ENCODE measurements at regions not wholly inside any gene's neighbourhood (a gene's known extent, or its start where the extent isn't known, plus 50 kb on each side); places are given as distances from the start of the nearest gene placed in this dataset.

DNA sequence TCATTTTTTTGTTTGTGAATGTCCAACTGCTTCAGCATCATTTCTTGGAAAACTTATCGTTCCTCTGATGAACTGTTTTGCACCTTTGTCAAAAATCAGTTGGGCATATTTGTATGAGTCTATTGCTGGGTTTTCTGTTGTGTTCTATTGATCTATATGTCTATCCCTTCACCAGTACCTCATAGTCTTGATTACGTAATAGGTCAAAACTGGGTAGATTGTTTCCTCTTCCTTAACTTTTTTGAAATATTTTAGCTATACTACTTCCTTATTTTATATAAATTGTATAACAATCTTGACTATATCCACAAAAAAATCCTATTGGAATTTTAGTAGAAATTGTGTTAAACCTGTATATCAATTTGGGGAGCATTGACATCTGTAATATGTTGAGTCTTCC lies 104.1 kb upstream of the PALS2 start:
- TF ChIP-seq REST (IDR thresholded peaks at IDR 0.05; ENCODE audit: insufficient replicate concordance, low read depth) (no peak), GABPA (IDR thresholded peaks at IDR 0.05; ENCODE audit: low read depth) (no peak), POLR2AphosphoS5 (IDR thresholded peaks at IDR 0.05; ENCODE audit: low read depth) (no peak), SPI1 (IDR thresholded peaks at IDR 0.05; ENCODE audit: borderline replicate concordance, low read depth) (no peak)
- TF ChIP-seq, protein P1, sequence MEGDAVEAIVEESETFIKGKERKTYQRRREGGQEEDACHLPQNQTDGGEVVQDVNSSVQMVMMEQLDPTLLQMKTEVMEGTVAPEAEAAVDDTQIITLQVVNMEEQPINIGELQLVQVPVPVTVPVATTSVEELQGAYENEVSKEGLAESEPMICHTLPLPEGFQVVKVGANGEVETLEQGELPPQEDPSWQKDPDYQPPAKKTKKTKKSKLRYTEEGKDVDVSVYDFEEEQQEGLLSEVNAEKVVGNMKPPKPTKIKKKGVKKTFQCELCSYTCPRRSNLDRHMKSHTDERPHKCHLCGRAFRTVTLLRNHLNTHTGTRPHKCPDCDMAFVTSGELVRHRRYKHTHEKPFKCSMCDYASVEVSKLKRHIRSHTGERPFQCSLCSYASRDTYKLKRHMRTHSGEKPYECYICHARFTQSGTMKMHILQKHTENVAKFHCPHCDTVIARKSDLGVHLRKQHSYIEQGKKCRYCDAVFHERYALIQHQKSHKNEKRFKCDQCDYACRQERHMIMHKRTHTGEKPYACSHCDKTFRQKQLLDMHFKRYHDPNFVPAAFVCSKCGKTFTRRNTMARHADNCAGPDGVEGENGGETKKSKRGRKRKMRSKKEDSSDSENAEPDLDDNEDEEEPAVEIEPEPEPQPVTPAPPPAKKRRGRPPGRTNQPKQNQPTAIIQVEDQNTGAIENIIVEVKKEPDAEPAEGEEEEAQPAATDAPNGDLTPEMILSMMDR (IDR thresholded peaks at IDR 0.05; ENCODE audit: insufficient read depth, low read length): no peak
